ENCODE measurements at regions not wholly inside any gene's neighbourhood (a gene's known extent, or its start where the extent isn't known, plus 50 kb on each side); places are given as distances from the start of the nearest gene placed in this dataset.

- TF ChIP-seq CHD7 (IDR thresholded peaks at IDR 0.05; ENCODE audit: insufficient replicate concordance, low read length) (no peak), SP4 (IDR thresholded peaks at IDR 0.05; ENCODE audit: low read length) (no peak)
Measured at GRCh38 chr12:59873136-59873535, 277.3 kb downstream of the SLC16A7 start (continued).
